HepG2 (cell line): ENCODE measurements at regions not wholly inside any gene's neighbourhood (a gene's known extent, or its start where the extent isn't known, plus 50 kb on each side); places are given as distances from the start of the nearest gene placed in this dataset.

Experiments used
- ATAC-seq: fragments of 200-7000 bp; cut with Tn5 transposase; 3 replicates; pipeline ENCODE4 v1.9.1; 2020; ENCODE audit warnings: mild to moderate bottlenecking, moderate library complexity
- BruUV-seq: library from RNA; stranded (reverse); fragments of 400-500 nt; replicated peaks from 2 replicates; lab custom pipeline; 2021; lab: Mats Ljungman, UMichigan
- CTCF ChIA-PET: fragments of 300-600 bp; formaldehyde crosslinking; extraction: SDS; loops from one replicate; lab custom pipeline; 2021; ENCODE audit warnings: low total read pairs, inconsistent platforms, low intra/inter-chr PET ratio; lab: Yijun Ruan, JAX
- POLR2A ChIA-PET: fragments of 350-600 bp; sonication (Branson Sonifier 250); formaldehyde crosslinking; loops from one replicate; lab custom pipeline; 2020; ENCODE audit warnings: antibody characterized with exemption, inconsistent platforms; lab: Yijun Ruan, JAX
- DNase-seq: peaks from one replicate; pipeline ENCODE4 v3.0.0-alpha.2; 2015; ENCODE audit warnings: low spot score
- FAIRE-seq: peaks from 3 replicates; lab custom pipeline; 2011; peaks lifted over from hg19 to GRCh38; lab: Jason Lieb, UNC
- H2AFZ ChIP-seq: one replicate; pipeline ENCODE4 v1.6.1; 2011; ENCODE audit warnings: low read length, inconsistent platforms
- H3K27ac ChIP-seq: fragments of 300-600 bp; 3 replicates; pipeline ENCODE4 v1.8.0; 2011; ENCODE audit warnings: mixed run types, mild to moderate bottlenecking, mixed read lengths, low read length, inconsistent platforms; ENCODE audit not compliant: insufficient read depth; ENCODE audit errors: extremely low read length
- H3K27me3 ChIP-seq, 2 experiments: fragments of 200-600 bp in 1 of 2; 2 replicates in 1 of 2; 3 replicates in 1 of 2; pipeline versions ENCODE4 v1.6.0 to v1.8.0; 2011; ENCODE audit warnings: low read length in 2 of 2, mild to moderate bottlenecking in 2 of 2, moderate library complexity in 2 of 2, inconsistent platforms in 1 of 2; ENCODE audit not compliant: insufficient read depth in 2 of 2, control insufficient read depth in 1 of 2
- H3K36me3 ChIP-seq, 2 experiments: fragments of 200-600 bp in 1 of 2; replicated peaks in 1 of 2; 2 replicates in 1 of 2; 3 replicates in 1 of 2; pipeline versions ENCODE4 v1.5.1 to v1.8.0; 2011; ENCODE audit warnings: low read length in 2 of 2, inconsistent platforms in 1 of 2; ENCODE audit not compliant: insufficient read depth in 2 of 2, control insufficient read depth in 1 of 2
- H3K4me1 ChIP-seq: 2 replicates; pipeline ENCODE4 v1.5.1; 2012; ENCODE audit warnings: low read length, inconsistent platforms; ENCODE audit not compliant: insufficient read depth
- H3K4me2 ChIP-seq: 2 replicates; pipeline ENCODE4 v1.6.0; 2011; ENCODE audit warnings: low read depth, low read length, inconsistent platforms
- H3K4me3 ChIP-seq, 3 experiments: fragments of 200-600 bp in 1 of 3; sonication (generic), shearing (Covaris generic) in 1 of 3; replicated peaks in 1 of 3; 2 replicates each; pipeline ENCODE4 v1.5.1; 2011 to 2016; ENCODE audit warnings: low read length in 3 of 3, inconsistent platforms in 2 of 3, low read depth in 2 of 3, mild to moderate bottlenecking in 2 of 3, control low read depth in 1 of 3, mixed read lengths in 1 of 3; ENCODE audit not compliant: insufficient read depth in 1 of 3
- H3K79me2 ChIP-seq: one replicate; pipeline ENCODE4 v1.6.1; 2011; ENCODE audit warnings: low read length, inconsistent platforms; ENCODE audit not compliant: insufficient read depth
- H3K9ac ChIP-seq: 2 replicates; pipeline ENCODE4 v1.6.0; 2011; ENCODE audit warnings: mild to moderate bottlenecking, low read depth, low read length, inconsistent platforms; ENCODE audit not compliant: insufficient read depth
- H3K9me3 ChIP-seq: 2 replicates; pipeline ENCODE4 v1.5.1; 2012; ENCODE audit warnings: mild to moderate bottlenecking, low read length
- H4K20me1 ChIP-seq: 2 replicates; pipeline ENCODE4 v1.6.0; 2011; ENCODE audit warnings: inconsistent platforms, mild to moderate bottlenecking, low read length, moderate library complexity; ENCODE audit not compliant: insufficient read depth
- KDM6A ChIP-seq: IDR thresholded peaks from 2 replicates; pipeline ENCODE4 v1.6.1; 2016; ENCODE audit warnings: low read depth
- WGBS: methylation state at CpG from one replicate; pipeline ENCODE4 v1.1.6; 2017; ENCODE audit warnings: low lambda C conversion rate; 5-methylcytosine and 5-hydroxymethylcytosine counted together
- in situ Hi-C: cut with HindIII; loops from 2 replicates; pipeline ENCODE4 v1.10.0; 2017; ENCODE audit warnings: low pct_unique_long_range_greater_than_20kb; ENCODE audit not compliant: extremely low pct_ligation_motif_present
- intact Hi-C: fragments of 100-400 bp; cut with micrococcal nuclease; formaldehyde crosslinking; loops from one replicate; pipeline ENCODE4 v1.10.0; 2022; ENCODE audit not compliant: unreplicated experiment
- TF ChIP-seq, protein P1 (sequence below), 2 experiments: sonication (generic) in 1 of 2; formaldehyde crosslinking in 1 of 2; IDR thresholded peaks; 2 replicates each; pipeline versions ENCODE4 v1.6.1 to v1.9.0; 2014 to 2022; ENCODE audit warnings: antibody characterized with exemption in 1 of 2, borderline replicate concordance in 1 of 2, inconsistent platforms in 1 of 2, low read depth in 1 of 2, missing genetic modification reagents in 1 of 2

GRCh38 chr2:8259106-8259840 lies 422.6 kb upstream of the ID2 start:
- H3K27ac ChIP-seq, result no peak overlapping the region
- in situ Hi-C loops, result no loop called here
- no peak overlapping the region for H3K9ac ChIP-seq
- intact Hi-C loops, result no loop called here
- ChIA-PET POLR2A (no interaction called here), CTCF (no interaction called here)
- H3K27me3 ChIP-seq, result peaks cover 0 to 11% of the 10 kb centered on the region in 2 experiments; a peak in 3 of 5 replicates
- no peaks in the 10 kb centered on the region for H3K9me3 ChIP-seq
- WGBS, result 8% methylated on average over 4 of the region's 4 CpGs
- no peak overlapping the region for H3K4me2 ChIP-seq
- no peaks in the 10 kb centered on the region for H3K36me3 ChIP-seq
- TF ChIP-seq, protein P1, sequence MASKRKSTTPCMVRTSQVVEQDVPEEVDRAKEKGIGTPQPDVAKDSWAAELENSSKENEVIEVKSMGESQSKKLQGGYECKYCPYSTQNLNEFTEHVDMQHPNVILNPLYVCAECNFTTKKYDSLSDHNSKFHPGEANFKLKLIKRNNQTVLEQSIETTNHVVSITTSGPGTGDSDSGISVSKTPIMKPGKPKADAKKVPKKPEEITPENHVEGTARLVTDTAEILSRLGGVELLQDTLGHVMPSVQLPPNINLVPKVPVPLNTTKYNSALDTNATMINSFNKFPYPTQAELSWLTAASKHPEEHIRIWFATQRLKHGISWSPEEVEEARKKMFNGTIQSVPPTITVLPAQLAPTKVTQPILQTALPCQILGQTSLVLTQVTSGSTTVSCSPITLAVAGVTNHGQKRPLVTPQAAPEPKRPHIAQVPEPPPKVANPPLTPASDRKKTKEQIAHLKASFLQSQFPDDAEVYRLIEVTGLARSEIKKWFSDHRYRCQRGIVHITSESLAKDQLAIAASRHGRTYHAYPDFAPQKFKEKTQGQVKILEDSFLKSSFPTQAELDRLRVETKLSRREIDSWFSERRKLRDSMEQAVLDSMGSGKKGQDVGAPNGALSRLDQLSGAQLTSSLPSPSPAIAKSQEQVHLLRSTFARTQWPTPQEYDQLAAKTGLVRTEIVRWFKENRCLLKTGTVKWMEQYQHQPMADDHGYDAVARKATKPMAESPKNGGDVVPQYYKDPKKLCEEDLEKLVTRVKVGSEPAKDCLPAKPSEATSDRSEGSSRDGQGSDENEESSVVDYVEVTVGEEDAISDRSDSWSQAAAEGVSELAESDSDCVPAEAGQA (IDR thresholded peaks at IDR 0.05; ENCODE audit: low read depth), result no peak
- TF ChIP-seq, protein P1 (CRISPR knock-in tag; IDR thresholded peaks at IDR 0.05; ENCODE audit: borderline replicate concordance), result no peak
- no peak for TF ChIP-seq KDM6A (CRISPR knock-in tag)
- DNase-seq (no peak), ATAC-seq (no peak), FAIRE-seq (no peak)
- no peaks in the 10 kb centered on the region for H3K79me2 ChIP-seq
- H3K4me1 ChIP-seq, result no peaks in the 10 kb centered on the region; the same call in 1 of the 2 replicates
- no peak overlapping the region for H2AFZ ChIP-seq
- H4K20me1 ChIP-seq, result no peaks in the 10 kb centered on the region
- no peak overlapping the region for H3K4me3 ChIP-seq
- BruUV-seq, result no TSS peak
